GM23338 (cell line): ENCODE measurements at regions not wholly inside any gene's neighbourhood (a gene's known extent, or its start where the extent isn't known, plus 50 kb on each side); places are given as distances from the start of the nearest gene placed in this dataset.
"Not testable (repeated sequence)": the region's sequence is repeated elsewhere in the genome, so short reads cannot be mapped to it uniquely, and the experiment has no call there.

ENCODE experiments used
- ATAC-seq: fragments of 200-7000 bp; cut with Tn5 transposase; 3 replicates; pipeline ENCODE4 v1.9.1; 2020
- DNase-seq: peaks from one replicate; pipeline ENCODE4 v3.0.0-alpha.2; 2015; ENCODE audit warnings: low spot score
- H2AFZ ChIP-seq: fragments of 200-600 bp; sonication (generic); 2 replicates; pipeline ENCODE4 v1.8.0; 2016; ENCODE audit warnings: antibody characterized with exemption, mild to moderate bottlenecking, moderate library complexity
- H3F3A ChIP-seq: fragments of 200-600 bp; sonication (generic); replicated peaks from 2 replicates; pipeline ENCODE4 v1.8.0; 2017; ENCODE audit warnings: antibody characterized with exemption, mixed run types, low read depth
- H3K27ac ChIP-seq: fragments of 200-600 bp; sonication (generic); 2 replicates; pipeline ENCODE4 v1.6.1; 2016; ENCODE audit warnings: low read depth
- H3K27me3 ChIP-seq: fragments of 200-600 bp; sonication (generic); 2 replicates; pipeline ENCODE4 v1.8.0; 2016; ENCODE audit warnings: mild to moderate bottlenecking, mixed run types, moderate library complexity; ENCODE audit not compliant: insufficient read depth
- H3K36me3 ChIP-seq: fragments of 200-600 bp; sonication (generic); 2 replicates; pipeline ENCODE4 v1.8.0; 2016; ENCODE audit warnings: mild to moderate bottlenecking; ENCODE audit not compliant: insufficient read depth
- H3K4me1 ChIP-seq: fragments of 200-600 bp; sonication (generic); 2 replicates; pipeline ENCODE4 v1.8.0; 2016; ENCODE audit warnings: mild to moderate bottlenecking, moderate library complexity; ENCODE audit not compliant: insufficient read depth
- H3K4me2 ChIP-seq: fragments of 200-600 bp; sonication (generic); 2 replicates; pipeline ENCODE4 v1.7.1; 2017; ENCODE audit warnings: mixed run types
- H3K4me3 ChIP-seq: fragments of 200-600 bp; sonication (generic); 2 replicates; pipeline ENCODE4 v1.6.1; 2016; ENCODE audit warnings: mixed run types
- H3K79me2 ChIP-seq: fragments of 200-600 bp; sonication (generic); replicated peaks from 2 replicates; pipeline ENCODE4 v1.8.0; 2017; ENCODE audit warnings: mild to moderate bottlenecking; ENCODE audit not compliant: insufficient read depth
- H3K9me2 ChIP-seq: fragments of 200-600 bp; sonication (generic); 2 replicates; pipeline ENCODE4 v1.8.0; 2017; ENCODE audit not compliant: insufficient read depth
- H4K20me1 ChIP-seq: fragments of 200-600 bp; sonication (generic); replicated peaks from 2 replicates; pipeline ENCODE4 v1.8.0; 2017; ENCODE audit warnings: mild to moderate bottlenecking; ENCODE audit not compliant: insufficient read depth
- H3K27ac Mint-ChIP-seq: 2 replicates; pipeline ENCODE4 v1.8.0; 2020; ENCODE audit warnings: inconsistent platforms, mild to moderate bottlenecking, moderate library complexity, mixed read lengths
- H3K27me3 Mint-ChIP-seq: 3 replicates; pipeline ENCODE4 v1.8.0; 2022; ENCODE audit warnings: low read depth, mild to moderate bottlenecking, moderate library complexity, mixed read lengths, inconsistent platforms; ENCODE audit not compliant: insufficient read depth, poor library complexity
- H3K36me3 Mint-ChIP-seq: 3 replicates; pipeline ENCODE4 v1.8.0; 2021; ENCODE audit warnings: low read depth, mild to moderate bottlenecking, inconsistent platforms, moderate library complexity, mixed read lengths
- H3K4me1 Mint-ChIP-seq: 3 replicates; pipeline ENCODE4 v1.8.0; 2020; ENCODE audit warnings: mild to moderate bottlenecking, inconsistent platforms, mixed read lengths
- H3K4me3 Mint-ChIP-seq: 3 replicates; pipeline ENCODE4 v1.8.0; 2021; ENCODE audit warnings: moderate library complexity, mild to moderate bottlenecking, inconsistent platforms, mixed read lengths
- H3K9me3 Mint-ChIP-seq: 3 replicates; pipeline ENCODE4 v1.8.0; 2020; ENCODE audit warnings: moderate library complexity, mild to moderate bottlenecking, inconsistent platforms, mixed read lengths
- EZH2phosphoT487 ChIP-seq: fragments of 200-600 bp; sonication (generic); IDR thresholded peaks from one replicate; pipeline ENCODE4 v1.8.1; 2018; ENCODE audit warnings: antibody characterized with exemption; ENCODE audit not compliant: unreplicated experiment
- POLR2AphosphoS5 ChIP-seq: IDR thresholded peaks from 2 replicates; pipeline ENCODE4 v1.6.1; 2016; ENCODE audit warnings: antibody characterized with exemption, low read depth
- REST ChIP-seq: IDR thresholded peaks from one replicate; pipeline ENCODE4 v1.6.1; 2018; ENCODE audit warnings: antibody characterized with exemption; ENCODE audit not compliant: unreplicated experiment
- STAT1 ChIP-seq: IDR thresholded peaks from one replicate; pipeline ENCODE4 v1.6.1; 2016; ENCODE audit warnings: antibody characterized with exemption; ENCODE audit not compliant: unreplicated experiment
- ZNF114 ChIP-seq: fragments of 250-450 bp; sonication (Bioruptor Pico); IDR thresholded peaks from 2 replicates; pipeline ENCODE4 v1.5.0; 2020; ENCODE audit warnings: mild to moderate bottlenecking, moderate library complexity

GRCh38 chr5:152599096-152599495 lies 194.0 kb upstream of the NMUR2 start:
- H3F3A ChIP-seq, result no peaks in the 10 kb centered on the region
- no peaks in the 10 kb centered on the region for H3K27me3 ChIP-seq
- no peak for TF ChIP-seq POLR2AphosphoS5
- no peak for TF ChIP-seq REST
- no peak for TF ChIP-seq EZH2phosphoT487
- no peak for TF ChIP-seq STAT1
- no peaks in the 10 kb centered on the region for H4K20me1 ChIP-seq
- no peak for ATAC-seq
- no peak overlapping the region for H3K4me2 ChIP-seq
- H3K4me1 ChIP-seq, result no peaks in the 10 kb centered on the region
- H3K36me3 ChIP-seq, result no peaks in the 10 kb centered on the region
- H3K4me3 Mint-ChIP-seq, result no peak overlapping the region
- no peaks in the 10 kb centered on the region for H3K79me2 ChIP-seq
- H2AFZ ChIP-seq, result no peak overlapping the region
- no peaks in the 10 kb centered on the region for H3K27me3 Mint-ChIP-seq
- H3K27ac Mint-ChIP-seq, result no peak overlapping the region
- H3K4me3 ChIP-seq, result no peak overlapping the region
- no peaks in the 10 kb centered on the region for H3K9me3 Mint-ChIP-seq
- H3K9me2 ChIP-seq, result no peaks in the 10 kb centered on the region
- no peaks in the 10 kb centered on the region for H3K4me1 Mint-ChIP-seq
- DNase-seq, result no peak
- no peaks in the 10 kb centered on the region for H3K36me3 Mint-ChIP-seq
- H3K27ac ChIP-seq, result no peak overlapping the region

GRCh38 chr5:152601806-152602732 lies 197.0 kb upstream of the NMUR2 start:
- Mint-ChIP-seq H3K36me3 (no peaks in the 10 kb centered on the region), H3K4me3 (no peak overlapping the region), H3K27me3 (no peaks in the 10 kb centered on the region), H3K4me1 (no peaks in the 10 kb centered on the region; the same call in 2 of the 3 replicates), H3K27ac (no peak overlapping the region), H3K9me3 (no peaks in the 10 kb centered on the region)
- H3K36me3 ChIP-seq, result no peaks in the 10 kb centered on the region
- H2AFZ ChIP-seq, result peak overlapping the region; percentile 1; the same call in 1 of the 2 replicates
- H3K4me3 ChIP-seq, result no peak overlapping the region
- no peak overlapping the region for H3K4me2 ChIP-seq
- no peaks in the 10 kb centered on the region for H3F3A ChIP-seq
- H3K27ac ChIP-seq, result no peak overlapping the region
- H4K20me1 ChIP-seq, result no peaks in the 10 kb centered on the region
- TF ChIP-seq POLR2AphosphoS5 (no peak), ZNF114 (CRISPR knock-in tag) (no peak), REST (no peak), STAT1 (no peak)
- H3K9me2 ChIP-seq, result no peaks in the 10 kb centered on the region
- H3K4me1 ChIP-seq, result no peaks in the 10 kb centered on the region
- H3K27me3 ChIP-seq, result no peaks in the 10 kb centered on the region
- no peak for ATAC-seq
- H3K79me2 ChIP-seq, result no peaks in the 10 kb centered on the region
- no peak for DNase-seq

GRCh38 chr5:152606050-152606449 lies 201.0 kb upstream of the NMUR2 start:
- not testable (repeated sequence) for H3K4me1 ChIP-seq, H3K27ac ChIP-seq, H3K4me2 ChIP-seq, H2AFZ ChIP-seq, DNase-seq, H3K27me3 ChIP-seq, H3K9me3 Mint-ChIP-seq, H3K36me3 ChIP-seq, H3K4me3 Mint-ChIP-seq, H3K4me1 Mint-ChIP-seq, H3K4me3 ChIP-seq, H3K27ac Mint-ChIP-seq, H3K9me2 ChIP-seq, H3K79me2 ChIP-seq, H3K36me3 Mint-ChIP-seq, ATAC-seq, H3F3A ChIP-seq, H4K20me1 ChIP-seq, H3K27me3 Mint-ChIP-seq
